Ishikawa (cell line): ENCODE measurements at regions not wholly inside any gene's neighbourhood (a gene's known extent, or its start where the extent isn't known, plus 50 kb on each side); places are given as distances from the start of the nearest gene placed in this dataset.
A peak's percentile ranks its signal among the peaks of the same experiment; 100 is the strongest.

Experiments used
- CEBPB ChIP-seq: IDR thresholded peaks from 2 replicates; pipeline ENCODE4 v1.6.1; 2012
- CREB1 ChIP-seq: IDR thresholded peaks from 2 replicates; pipeline ENCODE4 v1.6.1; 2012; ENCODE audit warnings: low read depth
- EGR1 ChIP-seq: IDR thresholded peaks from 2 replicates; pipeline ENCODE4 v1.6.1; 2012
- FOXM1 ChIP-seq: IDR thresholded peaks from 2 replicates; pipeline ENCODE4 v1.6.1; 2012; ENCODE audit warnings: low read depth, borderline replicate concordance
- NFIC ChIP-seq: IDR thresholded peaks from 2 replicates; pipeline ENCODE4 v1.6.1; 2012
- RAD21 ChIP-seq: IDR thresholded peaks from 2 replicates; pipeline ENCODE4 v1.6.1; 2012; ENCODE audit warnings: low read depth
- TAF1 ChIP-seq: IDR thresholded peaks from 2 replicates; pipeline ENCODE4 v1.6.1; 2012; ENCODE audit warnings: low read depth, mild to moderate bottlenecking
- TCF12 ChIP-seq: IDR thresholded peaks from 2 replicates; pipeline ENCODE4 v1.6.1; 2012; ENCODE audit warnings: low read depth
- TEAD4 ChIP-seq: IDR thresholded peaks from 2 replicates; pipeline ENCODE4 v1.6.1; 2012
- YY1 ChIP-seq: IDR thresholded peaks from 2 replicates; pipeline ENCODE4 v1.6.1; 2012; ENCODE audit warnings: low read depth
- ZBTB7A ChIP-seq: IDR thresholded peaks from 2 replicates; pipeline ENCODE4 v1.6.1; 2012; ENCODE audit warnings: low read depth
- TF ChIP-seq, protein P1 (sequence below): IDR thresholded peaks from 2 replicates; pipeline ENCODE4 v1.6.1; 2012
- TF ChIP-seq, protein P2 (sequence below): IDR thresholded peaks from 2 replicates; pipeline ENCODE4 v1.6.1; 2012; ENCODE audit warnings: low read depth, mild to moderate bottlenecking
- TF ChIP-seq, protein P3 (sequence below): IDR thresholded peaks from 2 replicates; pipeline ENCODE4 v1.6.1; 2012

DNA sequence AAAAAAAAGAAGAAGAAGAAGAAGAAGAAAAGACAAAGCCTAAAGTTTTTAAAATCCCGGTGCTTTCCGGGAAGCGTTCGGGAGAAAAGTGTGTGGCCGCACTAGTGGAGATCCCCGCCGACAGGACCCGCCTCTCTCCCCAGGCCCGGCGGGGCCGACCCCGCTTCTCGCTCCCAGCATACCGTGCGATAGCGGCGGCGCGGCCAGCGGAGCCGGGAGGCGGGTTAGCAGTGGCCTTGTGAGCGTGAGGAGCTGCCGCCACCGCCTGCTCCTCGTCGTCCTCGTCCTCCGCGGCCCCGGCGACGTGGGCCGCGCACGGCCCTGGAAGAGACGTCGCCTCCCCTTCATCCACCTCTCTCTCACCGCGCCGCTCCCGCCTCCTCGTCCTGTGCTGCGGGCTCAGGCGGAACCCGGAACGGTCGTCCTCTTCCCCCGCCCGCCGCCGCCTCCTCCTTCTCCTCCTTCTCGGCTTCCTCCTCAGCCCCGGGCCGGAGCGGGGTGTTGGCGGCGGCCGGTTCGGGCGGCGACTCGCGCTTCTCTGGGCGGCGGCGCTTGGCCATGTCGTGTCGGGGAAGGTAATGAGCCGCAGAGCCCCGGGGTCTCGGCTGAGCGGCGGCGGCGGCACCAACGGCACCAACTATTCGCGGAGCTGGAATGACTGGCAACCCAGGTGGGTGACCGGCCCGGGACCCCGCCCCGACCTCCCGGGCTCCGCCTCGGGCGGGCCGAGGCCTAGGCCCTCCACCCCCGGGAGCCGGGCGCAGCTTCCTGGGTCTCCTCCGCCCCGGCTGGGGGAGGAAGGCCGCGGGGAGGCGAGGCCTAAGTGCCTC is 62.6 kb upstream of the CDR2 start:
- peak; percentile 14; the same call in 1 of the 2 replicates for TF ChIP-seq ZBTB7A
- TF ChIP-seq, protein P1, sequence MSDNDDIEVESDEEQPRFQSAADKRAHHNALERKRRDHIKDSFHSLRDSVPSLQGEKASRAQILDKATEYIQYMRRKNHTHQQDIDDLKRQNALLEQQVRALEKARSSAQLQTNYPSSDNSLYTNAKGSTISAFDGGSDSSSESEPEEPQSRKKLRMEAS, result peak; percentile 40; the same call in 1 of the 2 replicates
- peak; percentile 61; the same call in 1 of the 2 replicates for TF ChIP-seq TAF1

DNA sequence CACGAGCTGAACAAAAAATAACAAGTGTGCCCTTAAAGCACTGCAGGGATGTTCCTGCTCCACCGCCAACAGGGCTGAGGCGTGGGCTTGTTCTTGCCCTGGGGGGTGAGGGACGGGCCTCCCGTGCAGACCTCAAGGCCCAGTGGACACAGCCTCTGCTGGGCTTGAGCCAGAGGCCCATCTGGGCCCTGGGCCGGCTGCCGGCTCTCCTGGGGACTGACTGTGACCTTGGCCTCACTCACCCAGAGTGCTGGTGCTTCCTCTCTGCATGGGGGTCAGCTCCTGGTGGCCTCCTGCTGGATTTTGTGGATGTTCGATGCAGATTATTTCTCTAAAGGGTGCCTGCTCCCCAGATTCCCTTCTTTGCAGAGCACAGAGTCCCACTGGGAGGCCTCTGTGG is 54.2 kb upstream of the CDR2 start:
- TF ChIP-seq YY1 (no peak), CREB1 (no peak), TAF1 (no peak), RAD21 (no peak), ZBTB7A (no peak), NFIC (no peak), TCF12 (no peak), FOXM1 (no peak), CEBPB (no peak), EGR1 (no peak)
- TF ChIP-seq, protein P2, sequence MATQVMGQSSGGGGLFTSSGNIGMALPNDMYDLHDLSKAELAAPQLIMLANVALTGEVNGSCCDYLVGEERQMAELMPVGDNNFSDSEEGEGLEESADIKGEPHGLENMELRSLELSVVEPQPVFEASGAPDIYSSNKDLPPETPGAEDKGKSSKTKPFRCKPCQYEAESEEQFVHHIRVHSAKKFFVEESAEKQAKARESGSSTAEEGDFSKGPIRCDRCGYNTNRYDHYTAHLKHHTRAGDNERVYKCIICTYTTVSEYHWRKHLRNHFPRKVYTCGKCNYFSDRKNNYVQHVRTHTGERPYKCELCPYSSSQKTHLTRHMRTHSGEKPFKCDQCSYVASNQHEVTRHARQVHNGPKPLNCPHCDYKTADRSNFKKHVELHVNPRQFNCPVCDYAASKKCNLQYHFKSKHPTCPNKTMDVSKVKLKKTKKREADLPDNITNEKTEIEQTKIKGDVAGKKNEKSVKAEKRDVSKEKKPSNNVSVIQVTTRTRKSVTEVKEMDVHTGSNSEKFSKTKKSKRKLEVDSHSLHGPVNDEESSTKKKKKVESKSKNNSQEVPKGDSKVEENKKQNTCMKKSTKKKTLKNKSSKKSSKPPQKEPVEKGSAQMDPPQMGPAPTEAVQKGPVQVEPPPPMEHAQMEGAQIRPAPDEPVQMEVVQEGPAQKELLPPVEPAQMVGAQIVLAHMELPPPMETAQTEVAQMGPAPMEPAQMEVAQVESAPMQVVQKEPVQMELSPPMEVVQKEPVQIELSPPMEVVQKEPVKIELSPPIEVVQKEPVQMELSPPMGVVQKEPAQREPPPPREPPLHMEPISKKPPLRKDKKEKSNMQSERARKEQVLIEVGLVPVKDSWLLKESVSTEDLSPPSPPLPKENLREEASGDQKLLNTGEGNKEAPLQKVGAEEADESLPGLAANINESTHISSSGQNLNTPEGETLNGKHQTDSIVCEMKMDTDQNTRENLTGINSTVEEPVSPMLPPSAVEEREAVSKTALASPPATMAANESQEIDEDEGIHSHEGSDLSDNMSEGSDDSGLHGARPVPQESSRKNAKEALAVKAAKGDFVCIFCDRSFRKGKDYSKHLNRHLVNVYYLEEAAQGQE, result no peak
- TF ChIP-seq, protein P1, result no peak
- TF ChIP-seq, protein P3, sequence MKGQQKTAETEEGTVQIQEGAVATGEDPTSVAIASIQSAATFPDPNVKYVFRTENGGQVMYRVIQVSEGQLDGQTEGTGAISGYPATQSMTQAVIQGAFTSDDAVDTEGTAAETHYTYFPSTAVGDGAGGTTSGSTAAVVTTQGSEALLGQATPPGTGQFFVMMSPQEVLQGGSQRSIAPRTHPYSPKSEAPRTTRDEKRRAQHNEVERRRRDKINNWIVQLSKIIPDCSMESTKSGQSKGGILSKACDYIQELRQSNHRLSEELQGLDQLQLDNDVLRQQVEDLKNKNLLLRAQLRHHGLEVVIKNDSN, result no peak

DNA sequence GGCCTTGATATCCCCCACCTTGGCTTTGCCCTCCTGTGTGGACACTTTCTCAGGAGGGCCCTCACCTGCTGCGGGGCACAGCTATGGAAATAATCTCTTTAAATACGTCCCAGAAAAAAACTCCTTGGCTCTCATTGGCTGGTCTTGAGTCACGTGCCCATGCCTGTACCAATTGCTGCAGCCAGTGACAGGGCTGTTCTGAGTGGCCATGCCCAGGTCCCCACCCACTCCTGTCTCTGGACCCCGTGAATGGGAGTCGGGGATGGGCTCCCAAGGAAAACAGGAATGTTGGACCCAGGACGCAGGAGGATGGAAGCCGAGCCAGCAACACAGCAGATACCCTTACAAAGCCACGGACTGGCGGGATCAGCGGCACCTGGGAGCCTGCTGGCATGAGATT is 53.1 kb upstream of the CDR2 start:
- TF ChIP-seq TEAD4 (no peak), RAD21 (no peak), EGR1 (no peak)
- TF ChIP-seq, protein P3, result peak; percentile 57; the same call in 1 of the 2 replicates

DNA sequence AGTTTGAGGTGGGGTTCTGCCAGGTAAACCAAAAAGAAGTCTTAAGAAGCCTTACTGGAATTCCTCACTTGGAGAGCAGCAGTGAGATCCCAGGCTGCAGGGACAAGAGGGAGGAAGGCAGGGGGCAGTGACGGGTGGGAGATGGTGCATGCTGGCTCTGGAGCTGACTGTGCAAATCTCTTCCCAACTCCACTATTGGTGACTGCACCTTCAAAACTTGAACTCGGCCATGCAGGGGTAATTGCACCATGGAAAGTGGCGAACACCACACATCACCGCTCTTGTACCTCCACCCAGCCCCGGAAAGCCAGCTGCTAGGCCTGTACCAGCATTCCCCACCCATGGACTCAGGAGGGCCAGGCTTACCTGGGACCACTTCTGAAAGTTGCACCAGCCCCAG is 51.4 kb upstream of the CDR2 start:
- TF ChIP-seq RAD21 (no peak), CEBPB (no peak), TAF1 (no peak), ZBTB7A (no peak)
- TF ChIP-seq, protein P1, result no peak

DNA sequence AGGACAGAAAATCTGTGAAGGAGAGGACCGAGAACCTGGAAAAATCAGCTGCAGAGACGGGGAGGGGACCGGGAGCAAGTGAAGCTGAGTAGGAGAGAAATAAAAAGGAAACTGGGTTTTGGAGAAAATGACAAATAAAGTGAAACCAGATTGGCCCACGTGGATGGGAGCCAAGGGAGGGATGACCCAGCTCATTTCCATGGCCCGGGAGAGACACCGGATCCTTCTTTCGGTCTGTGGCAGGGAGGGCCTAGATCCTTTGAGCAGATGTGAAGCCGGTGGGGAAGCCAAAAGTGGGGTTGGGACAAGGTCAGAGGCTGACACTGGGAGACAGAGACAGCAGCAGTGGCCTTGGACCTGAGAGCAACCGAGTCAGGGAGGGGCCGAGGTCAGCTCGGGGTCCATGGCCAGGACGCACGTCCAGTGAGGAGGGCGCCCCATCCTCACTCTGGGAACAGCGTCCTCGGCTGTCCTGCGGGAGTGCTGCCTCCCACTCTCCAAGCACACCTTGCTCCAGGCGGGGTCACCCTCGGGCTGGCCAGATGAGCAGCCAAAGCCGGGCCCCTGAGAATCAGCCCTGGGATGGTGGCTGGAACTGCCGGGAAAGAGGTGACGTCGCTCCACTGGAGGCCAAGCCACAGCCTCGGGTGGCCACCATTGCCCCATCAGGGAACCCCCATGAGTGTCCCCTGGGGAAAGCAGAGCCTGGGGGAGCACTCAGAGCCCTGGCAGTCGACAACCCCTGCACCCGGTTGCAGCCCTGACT is 50.8 kb upstream of the CDR2 start:
- TF ChIP-seq TEAD4 (no peak), CREB1 (no peak), EGR1 (no peak), NFIC (no peak), FOXM1 (no peak), YY1 (no peak)
- TF ChIP-seq, protein P2, result no peak
